Activated CD8-positive, alpha-beta memory T cell treated with anti-CD3 and anti-CD28 coated beads for 24 hours (primary cell): ENCODE measurements at regions not wholly inside any gene's neighbourhood (a gene's known extent, or its start where the extent isn't known, plus 50 kb on each side); places are given as distances from the start of the nearest gene placed in this dataset.
"Not testable (repeated sequence)": the region's sequence is repeated elsewhere in the genome, so short reads cannot be mapped to it uniquely, and the experiment has no call there.

Experiments used
- DNase-seq: peaks from one replicate; pipeline ENCODE4 v3.0.0-alpha.2; 2020

- DNase-seq, result not testable (repeated sequence)
These were observed 94.3 kb downstream of the KCNJ12 start for GRCh38 chr17:21470422-21470821.

GRCh38 chr17:21470861-21471260 is 94.7 kb downstream of the KCNJ12 start:
- DNase-seq, result no peak

GRCh38 chr17:21474815-21475214 is 98.7 kb downstream of the KCNJ12 start:
- peak; percentile 28 for DNase-seq

DNA sequence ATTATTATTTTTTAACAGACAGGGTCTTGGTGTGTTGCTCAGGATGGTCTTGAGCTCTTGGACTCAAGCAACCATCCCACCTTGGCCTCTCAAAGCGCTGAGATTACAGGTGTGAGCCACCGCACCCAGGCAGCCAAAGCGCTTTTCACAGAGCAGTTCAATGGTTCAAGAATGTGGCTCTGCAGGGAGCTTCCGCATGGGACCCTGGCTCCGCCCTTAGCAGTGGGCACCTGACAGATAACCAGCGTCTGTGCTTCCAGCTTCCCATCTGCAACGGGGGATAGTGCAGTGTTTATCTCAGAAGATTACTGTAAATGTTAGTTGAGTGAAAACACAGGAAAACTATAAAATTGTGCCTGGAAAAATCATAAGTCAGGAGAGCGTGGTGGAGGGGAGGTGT is 99.4 kb downstream of the KCNJ12 start:
- no peak for DNase-seq

DNA sequence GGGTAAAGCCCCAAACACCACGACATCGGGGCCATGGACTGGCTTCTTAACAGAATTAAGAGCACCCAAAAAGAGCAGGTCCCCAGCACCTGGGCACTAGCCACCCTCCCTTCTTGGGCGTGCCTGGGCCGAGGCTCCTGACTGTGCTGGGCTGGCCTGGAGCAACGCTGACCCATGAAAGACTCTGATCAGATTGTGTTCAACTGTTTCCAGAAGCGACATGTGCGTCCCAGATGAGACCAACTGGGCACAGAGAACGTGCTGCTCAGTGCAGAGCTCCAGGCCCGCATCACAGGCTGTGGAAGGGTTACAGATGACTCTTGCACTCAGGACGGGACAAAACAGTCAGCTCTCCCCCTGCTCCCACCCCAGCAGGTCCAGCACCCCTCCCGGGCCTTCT is 100.7 kb downstream of the KCNJ12 start:
- no peak for DNase-seq

DNA sequence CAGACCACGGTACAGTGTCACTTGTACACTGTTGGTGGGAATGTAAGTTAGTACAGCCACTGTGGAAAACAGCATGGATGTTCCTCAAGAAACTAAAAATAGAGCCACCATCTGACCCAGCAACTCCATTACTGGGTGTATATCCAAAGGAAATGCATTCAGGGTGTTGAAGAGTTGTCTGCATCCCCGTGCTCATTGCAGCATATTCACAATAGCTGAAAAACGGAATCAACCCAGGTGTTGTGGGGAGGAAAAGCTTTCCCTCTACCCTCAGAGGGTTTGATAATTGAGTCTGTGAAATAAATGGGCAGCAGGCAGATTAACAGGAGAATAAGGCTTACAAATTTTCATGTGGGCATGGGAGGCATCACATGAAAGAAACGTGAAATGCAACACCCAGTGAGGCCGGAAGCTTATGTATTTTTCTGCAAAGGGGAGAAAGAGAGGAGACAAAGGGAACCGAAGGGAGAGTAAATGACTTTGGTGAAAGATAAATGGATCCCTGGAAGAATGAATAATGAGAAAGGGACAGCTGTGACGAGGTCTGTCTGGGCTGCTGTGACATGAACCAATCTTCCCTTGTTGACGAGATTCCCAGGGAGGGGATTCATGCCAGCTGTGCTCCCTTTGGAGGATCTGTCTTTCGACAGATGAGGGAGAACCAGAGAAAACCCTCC is 106.2 kb downstream of the KCNJ12 start:
- DNase-seq, result no peak

GRCh38 chr17:21488043-21488442 is 111.9 kb downstream of the KCNJ12 start:
- DNase-seq, result not testable (repeated sequence)

GRCh38 chr17:21493993-21494392 is 117.8 kb downstream of the KCNJ12 start:
- DNase-seq, result no peak

- peak; percentile 35 for DNase-seq
These were observed 119.1 kb downstream of the KCNJ12 start for GRCh38 chr17:21495281-21495680.

DNA sequence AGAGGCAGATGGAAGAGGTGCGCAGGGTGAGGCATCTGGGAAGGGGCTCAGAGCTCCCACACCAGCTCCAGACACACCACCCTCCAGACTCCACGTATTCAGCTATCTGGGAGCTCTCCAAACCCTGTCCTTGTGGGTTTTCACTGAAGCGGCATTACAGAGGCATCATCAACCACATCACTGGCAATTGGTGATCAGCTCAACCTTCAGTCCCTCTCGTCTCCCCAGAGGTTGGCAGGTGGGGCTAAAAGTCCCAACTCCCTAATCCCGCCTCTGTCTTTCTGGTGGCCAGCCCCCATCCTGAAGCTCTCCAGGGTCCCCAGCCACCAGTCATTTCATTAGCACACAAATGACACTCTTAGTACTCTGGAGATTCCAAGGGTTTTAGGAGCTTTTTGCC is 123.9 kb downstream of the KCNJ12 start:
- no peak for DNase-seq

DNA sequence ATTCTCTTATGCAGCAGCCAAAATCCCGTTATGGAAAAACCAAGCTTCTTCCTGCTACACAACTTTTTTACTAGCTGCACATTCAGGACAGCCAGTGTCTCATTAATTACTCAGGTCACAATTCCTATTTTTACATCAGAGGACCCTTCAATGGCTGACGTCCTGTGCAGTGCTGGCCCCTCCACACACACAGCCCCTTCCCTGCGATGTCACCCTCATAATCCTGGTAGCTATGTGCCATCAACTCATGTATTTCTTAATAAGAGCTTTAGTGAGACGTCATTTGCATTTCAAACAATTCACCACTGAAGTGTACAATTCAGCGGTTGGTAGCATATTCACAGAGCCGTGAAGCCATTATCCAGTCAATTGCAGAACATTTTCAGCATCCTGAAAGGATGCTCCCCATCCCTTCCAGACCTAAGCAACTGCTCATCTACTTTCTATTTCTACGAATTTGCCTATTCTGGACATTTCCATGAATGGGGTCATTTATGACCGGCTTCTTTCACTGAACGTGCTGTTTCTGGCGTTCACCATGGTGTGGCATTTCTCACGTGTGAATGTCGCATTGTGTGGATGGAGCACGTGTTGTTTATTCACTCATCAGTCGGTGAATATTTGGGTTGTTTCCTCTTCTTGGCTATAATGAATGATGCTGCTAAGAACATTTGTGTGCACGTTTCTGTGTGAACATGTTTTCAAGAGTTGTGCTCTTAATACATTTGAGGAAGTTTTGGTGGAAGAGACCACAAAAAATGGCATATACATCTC is 126.0 kb downstream of the KCNJ12 start:
- DNase-seq, result not testable (repeated sequence)

DNA sequence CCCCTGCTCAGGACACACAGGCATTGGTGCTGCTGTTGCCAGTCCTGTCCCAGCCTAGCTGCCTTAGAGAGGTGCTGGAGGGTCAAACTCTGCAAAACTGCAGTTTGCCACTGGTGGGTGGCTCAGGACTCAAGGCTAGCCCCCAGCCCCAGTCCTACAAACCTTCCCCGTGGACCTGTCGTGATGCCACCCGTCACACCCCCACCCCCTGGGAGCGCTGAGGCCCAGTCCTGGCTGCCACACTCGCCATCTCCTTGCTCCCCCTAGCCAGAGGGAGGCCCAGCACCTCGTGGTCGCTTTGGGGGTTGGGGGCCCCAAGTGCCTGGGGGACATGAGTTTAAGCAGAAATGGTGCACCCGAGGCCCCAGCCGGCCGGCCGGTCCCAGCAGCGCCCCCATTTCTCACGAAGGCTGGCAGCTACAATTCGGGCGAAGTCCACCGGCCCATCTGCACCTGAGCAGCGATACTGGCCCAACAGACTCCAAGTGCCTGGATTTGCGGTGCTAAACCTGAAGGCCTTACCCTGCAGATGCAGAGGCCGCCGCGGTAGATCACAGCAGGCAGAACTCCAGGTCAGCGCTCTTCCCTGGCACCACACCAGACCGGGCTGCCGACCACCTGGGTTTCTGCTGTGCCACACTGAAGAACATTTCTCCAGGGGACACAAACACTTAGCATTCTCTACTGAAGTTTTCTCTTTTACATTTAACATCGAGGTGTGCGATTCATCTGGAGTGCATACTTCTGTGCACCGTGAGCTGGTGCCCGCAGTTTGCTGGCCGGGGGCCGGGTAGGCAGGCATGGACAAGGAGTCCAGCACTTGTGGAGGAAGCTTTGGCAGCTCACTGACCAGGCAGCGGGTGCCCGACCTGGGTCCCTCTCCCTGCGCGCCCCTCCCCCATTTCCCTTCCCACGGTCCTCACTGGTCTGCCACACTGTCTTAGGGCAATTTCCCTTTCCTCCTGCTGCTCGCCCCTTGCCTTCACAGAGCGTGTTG is 130.0 kb downstream of the KCNJ12 start:
- peak; percentile 37 for DNase-seq

- DNase-seq, result not testable (repeated sequence)
These were observed 131.6 kb downstream of the KCNJ12 start for GRCh38 chr17:21507806-21508205.

- DNase-seq, result peak; percentile 38
These were observed 132.1 kb downstream of the KCNJ12 start for GRCh38 chr17:21508211-21508610.

DNA sequence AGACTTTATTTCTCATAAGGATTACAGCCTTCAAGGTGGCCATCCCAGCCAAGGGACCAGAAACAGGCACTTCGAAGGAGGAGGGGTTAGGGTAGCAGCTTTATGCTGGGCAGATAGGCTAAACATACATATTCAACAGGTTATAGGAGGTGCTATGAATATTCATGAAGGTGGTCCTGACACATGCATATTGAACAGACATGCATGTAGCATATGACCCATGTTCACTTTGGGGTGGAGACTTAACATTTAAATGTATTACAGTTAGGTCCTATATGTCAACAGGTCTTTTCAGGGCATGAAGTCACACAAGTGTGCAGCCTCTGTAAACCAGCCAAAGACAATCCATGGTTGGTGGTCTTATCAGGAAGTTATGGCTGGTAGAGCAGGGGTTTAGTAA is 133.2 kb downstream of the KCNJ12 start:
- DNase-seq, result peak; percentile 32

GRCh38 chr17:21510686-21511362 is 134.7 kb downstream of the KCNJ12 start:
- peak; percentile 49 for DNase-seq

DNA sequence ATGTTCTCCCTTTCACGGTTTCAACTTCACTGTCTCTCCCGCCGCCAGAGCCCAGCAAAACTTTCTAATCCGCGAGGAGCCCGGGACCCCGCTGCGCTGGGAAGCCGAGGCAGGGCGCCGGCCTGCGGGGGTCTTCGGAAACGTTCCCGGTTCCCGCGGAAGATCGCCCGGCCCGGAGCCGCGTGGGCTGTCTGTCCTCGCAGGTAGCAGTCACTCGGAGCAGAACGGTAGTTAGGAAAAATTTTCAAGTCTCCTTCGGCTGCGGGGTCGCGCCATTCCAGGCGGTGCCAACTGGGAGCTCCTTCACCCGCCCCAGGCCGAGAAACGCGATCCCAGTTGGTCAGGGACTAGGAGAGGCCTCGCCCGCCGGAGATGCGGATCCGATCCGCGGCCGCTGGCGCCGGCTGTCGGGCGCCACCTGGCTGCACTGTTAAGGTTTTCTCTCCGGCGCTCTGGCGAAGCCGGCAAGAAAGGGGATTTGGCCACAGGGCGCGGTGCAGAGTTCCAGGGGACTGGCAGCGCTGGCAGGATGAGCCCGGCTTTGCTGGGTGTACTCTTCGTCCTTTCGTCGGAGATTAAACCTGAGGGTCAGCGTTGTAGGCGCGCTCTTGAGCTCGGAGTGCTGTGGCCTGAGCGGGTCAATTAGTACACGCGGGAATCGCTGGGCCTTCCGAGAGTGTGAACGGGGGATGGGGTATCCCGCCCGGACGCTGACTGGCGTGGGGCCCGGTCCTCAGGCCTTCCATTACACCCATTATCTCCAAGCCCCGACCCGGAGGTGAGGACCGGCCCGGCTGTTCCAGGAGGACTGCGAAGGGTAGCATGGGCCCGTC is 135.4 kb downstream of the KCNJ12 start:
- DNase-seq, result peak; percentile 88

GRCh38 chr17:21512307-21513011 is 136.3 kb downstream of the KCNJ12 start:
- DNase-seq, result peak; percentile 56

- peak; percentile 90 for DNase-seq
These were observed 136.9 kb downstream of the KCNJ12 start for GRCh38 chr17:21513012-21513570.

- DNase-seq, result not testable (repeated sequence)
These were observed 138.4 kb downstream of the KCNJ12 start for GRCh38 chr17:21514567-21514966.
